ENCODE measurements at regions not wholly inside any gene's neighbourhood (a gene's known extent, or its start where the extent isn't known, plus 50 kb on each side); places are given as distances from the start of the nearest gene placed in this dataset.

DNA sequence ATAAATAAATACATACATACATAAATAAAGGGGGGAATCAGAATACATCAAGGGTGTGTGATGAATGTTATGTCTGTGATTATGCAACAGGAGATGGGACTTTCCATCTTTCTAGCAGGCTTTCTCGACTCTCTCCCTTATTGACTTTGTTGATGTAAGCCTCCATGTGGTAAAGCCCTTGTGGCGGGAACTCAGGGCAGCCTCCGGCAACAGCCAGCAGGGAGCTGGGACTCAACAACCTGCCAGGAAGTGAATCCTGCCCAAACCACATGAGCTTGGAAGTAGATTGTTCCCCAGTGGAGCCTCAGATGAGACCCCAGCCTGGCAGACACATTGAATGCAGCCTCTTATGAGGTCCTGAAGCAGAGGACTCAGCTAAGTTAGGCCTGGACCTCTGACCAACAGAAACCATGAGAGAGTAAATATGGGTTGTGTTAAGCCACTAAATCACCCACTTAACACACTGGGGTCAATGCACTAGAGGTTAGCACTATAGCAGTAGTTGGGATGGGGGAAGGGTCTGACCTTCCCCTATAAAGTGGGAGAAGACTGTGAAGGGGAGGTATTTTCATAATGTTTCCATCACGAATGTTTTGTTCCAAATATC lies 104.0 kb downstream of the JCAD start:
- TF ChIP-seq POLR2A (IDR thresholded peaks at IDR 0.05; ENCODE audit: low read depth, low read length) (no peak), POLR2AphosphoS5 (IDR thresholded peaks at IDR 0.05; ENCODE audit: low read depth, low read length) (no peak), PAX5 (IDR thresholded peaks at IDR 0.05; ENCODE audit: insufficient read depth, low read length, severe bottlenecking) (no peak), TAF1 (IDR thresholded peaks at IDR 0.05; ENCODE audit: low read depth, low read length) (no peak)

All from GM12891 (cell line).